NCI-H748 (cell line): ENCODE measurements at regions not wholly inside any gene's neighbourhood (a gene's known extent, or its start where the extent isn't known, plus 50 kb on each side); places are given as distances from the start of the nearest gene placed in this dataset.

ENCODE experiments used
- DNase-seq: peaks from one replicate; lab custom pipeline; 2025; ENCODE audit not compliant: unreplicated experiment; lab: John Stamatoyannopoulos, UW

- DNase-seq = no peak
Measured at GRCh38 chr1:229817936-229818335, 191.9 kb downstream of the URB2 start.

GRCh38 chr1:229819091-229819490 is 193.0 kb downstream of the URB2 start:
- no peak for DNase-seq

DNA sequence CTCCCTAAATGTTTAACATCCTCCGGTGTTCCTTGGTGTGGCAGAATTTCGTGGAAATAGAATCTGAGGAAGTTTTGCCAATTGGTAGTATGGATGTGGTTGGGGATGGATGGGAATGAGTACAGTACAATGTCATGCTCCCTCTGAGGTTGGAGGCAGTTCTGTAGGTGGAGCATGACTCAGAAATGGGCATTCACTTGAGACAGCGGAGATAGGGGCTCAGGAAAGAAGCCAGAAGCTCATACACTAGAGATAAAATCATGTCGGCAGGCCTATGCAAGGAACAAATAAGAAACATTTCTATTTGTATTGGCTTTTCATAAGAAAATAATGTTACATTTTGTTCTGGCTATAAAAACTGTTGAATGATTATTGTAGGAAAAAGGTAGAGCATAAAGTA is 196.0 kb downstream of the URB2 start:
- no peak for DNase-seq

DNA sequence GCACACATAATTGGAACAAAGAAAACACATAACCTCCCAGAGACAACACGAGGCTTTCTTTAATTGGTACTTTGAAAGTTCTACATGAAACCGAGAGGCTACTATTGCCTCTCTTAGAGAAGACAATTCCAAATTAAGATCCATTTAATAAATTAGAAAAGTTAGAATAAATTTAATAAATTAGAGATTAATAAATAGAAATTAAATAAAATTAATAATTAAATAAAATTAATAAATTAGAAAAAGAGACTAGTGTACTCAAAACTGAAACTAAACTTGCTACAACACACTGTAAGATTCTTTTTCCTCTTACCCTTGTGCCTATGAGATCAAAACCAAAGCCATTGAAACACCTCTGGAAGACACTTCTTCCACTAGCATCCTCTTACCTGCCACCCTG is 199.0 kb downstream of the URB2 start:
- no peak for DNase-seq

GRCh38 chr1:229828461-229828860 is 202.4 kb downstream of the URB2 start:
- DNase-seq = no peak

- no peak for DNase-seq
Measured at GRCh38 chr1:229832695-229833094, 206.6 kb downstream of the URB2 start.

GRCh38 chr1:229834230-229834629 is 208.2 kb downstream of the URB2 start:
- no peak for DNase-seq

GRCh38 chr1:229835226-229835625 is 209.2 kb downstream of the URB2 start:
- DNase-seq = no peak

- no peak for DNase-seq
Measured at GRCh38 chr1:229836324-229836723, 210.3 kb downstream of the URB2 start.

GRCh38 chr1:229838204-229838603 is 212.2 kb downstream of the URB2 start:
- DNase-seq = no peak

- DNase-seq = peak; percentile 7
Measured at GRCh38 chr1:229839800-229840199, 213.8 kb downstream of the URB2 start.

DNA sequence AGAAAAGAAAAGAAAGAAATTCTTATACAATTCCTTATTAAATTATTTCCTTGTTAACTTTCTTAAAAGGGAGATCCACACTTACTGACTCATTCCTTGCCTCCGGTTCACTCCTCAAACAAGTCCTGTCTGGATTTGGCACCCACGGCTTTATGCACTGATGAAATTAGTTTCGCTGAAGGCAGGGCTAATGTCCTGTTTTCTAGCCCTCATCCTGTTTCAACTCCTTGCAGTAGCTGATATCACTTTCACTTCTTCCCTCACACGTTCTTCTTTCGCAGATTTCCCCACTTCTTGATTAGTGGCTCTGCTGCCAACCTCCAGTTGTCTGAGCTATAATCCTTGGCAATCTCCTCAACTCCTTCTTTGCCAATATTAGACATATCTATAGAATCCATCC is 215.2 kb downstream of the URB2 start:
- DNase-seq = no peak

- DNase-seq = peak; percentile 6
Measured at GRCh38 chr1:229842302-229843255, 216.5 kb downstream of the URB2 start.

- DNase-seq = peak; percentile 64
Measured at GRCh38 chr1:229843627-229844238, 217.7 kb downstream of the URB2 start.

DNA sequence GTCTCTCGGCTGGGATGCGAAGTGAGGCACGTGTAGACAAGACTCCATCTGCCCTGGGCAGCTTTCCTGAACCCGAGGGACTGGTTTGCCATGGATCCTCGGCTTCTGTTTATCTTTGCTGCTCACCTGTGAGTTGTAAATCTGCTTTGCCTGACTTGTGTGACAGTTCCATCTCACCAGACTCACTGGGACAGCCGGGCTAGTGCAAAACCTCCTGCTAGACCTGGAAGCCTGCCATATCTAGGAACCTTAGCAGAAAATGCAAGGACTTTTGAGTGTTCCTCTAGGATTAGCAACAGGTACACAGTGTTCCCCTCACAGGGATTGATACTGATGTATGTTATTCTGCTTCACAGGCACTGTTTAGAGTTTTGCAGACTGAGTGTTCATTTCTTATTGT is 218.6 kb downstream of the URB2 start:
- DNase-seq = peak; percentile 70

DNA sequence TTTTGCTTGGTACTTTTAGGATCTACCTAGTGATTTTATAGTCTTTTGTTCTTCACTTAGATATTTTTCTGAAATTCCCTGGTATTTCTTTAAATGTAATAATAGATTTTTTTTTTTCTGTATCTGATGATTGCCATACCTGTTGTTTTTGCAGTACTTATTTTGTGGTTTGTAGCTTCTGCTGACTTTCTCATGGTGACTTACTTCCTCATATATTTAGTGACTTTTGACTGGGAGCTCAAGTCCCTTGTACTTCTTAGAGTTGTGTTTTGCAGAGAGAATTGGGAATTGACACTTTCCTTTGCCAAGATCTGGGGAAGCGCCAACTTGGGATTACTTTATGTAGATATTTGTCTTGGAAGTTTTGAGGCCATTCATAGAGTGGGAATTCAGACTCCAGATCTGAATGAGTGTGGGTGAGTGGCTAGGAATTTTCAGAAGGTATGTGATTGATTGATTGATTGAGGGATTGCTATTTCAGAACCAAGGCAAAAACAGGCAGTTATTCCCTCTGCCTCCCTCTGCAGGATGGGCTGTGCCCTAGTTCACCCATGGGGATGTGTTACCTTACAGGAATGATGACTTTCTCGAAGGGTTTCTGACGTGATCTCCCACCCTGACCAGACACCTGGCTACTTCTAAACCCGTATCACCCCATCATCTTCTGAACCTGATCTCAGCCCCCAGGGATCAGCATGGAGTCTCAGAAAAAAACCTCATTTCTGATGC is 219.5 kb downstream of the URB2 start:
- DNase-seq = no peak

DNA sequence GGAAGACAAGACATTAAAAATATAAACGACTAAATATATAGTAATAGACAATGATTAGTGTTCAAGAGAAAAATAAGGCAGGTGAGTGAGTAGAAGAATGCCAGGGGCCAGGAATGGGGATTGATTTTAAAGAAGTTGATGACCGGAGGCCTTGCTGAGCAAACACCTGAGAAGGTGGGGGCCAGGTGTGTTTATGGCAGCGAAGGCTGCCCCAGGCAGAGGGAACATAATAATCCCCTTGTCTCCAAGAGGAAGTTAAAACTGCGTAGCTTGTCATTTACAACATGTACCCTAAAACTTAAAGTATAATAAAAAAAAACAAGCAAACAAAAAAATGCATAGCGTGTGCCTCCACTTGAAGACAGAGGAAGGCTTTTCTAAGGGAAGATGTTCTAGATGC is 220.3 kb downstream of the URB2 start:
- no peak for DNase-seq

- peak; percentile 68 for DNase-seq
Measured at GRCh38 chr1:229848752-229849677, 218.0 kb upstream of the GALNT2 start.

DNA sequence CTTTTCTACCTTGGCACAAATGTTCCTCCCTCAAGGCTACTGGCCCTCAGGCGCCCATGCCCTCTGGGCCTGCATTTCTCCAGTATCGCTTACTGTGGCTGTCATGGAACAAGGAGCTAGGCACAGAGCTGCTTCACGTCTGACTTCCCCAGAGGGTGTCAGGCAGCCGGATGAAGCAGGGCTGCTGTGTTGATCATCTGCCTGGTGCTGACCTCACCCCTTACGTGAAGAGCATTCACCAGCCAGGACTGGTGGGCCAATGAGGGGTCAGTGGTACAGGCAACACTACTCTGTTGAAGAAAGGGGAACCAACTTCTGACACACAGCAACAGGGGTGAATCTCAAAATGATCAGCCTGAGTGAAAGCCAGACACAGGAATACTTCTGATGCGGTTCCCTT is 215.5 kb upstream of the GALNT2 start:
- no peak for DNase-seq

DNA sequence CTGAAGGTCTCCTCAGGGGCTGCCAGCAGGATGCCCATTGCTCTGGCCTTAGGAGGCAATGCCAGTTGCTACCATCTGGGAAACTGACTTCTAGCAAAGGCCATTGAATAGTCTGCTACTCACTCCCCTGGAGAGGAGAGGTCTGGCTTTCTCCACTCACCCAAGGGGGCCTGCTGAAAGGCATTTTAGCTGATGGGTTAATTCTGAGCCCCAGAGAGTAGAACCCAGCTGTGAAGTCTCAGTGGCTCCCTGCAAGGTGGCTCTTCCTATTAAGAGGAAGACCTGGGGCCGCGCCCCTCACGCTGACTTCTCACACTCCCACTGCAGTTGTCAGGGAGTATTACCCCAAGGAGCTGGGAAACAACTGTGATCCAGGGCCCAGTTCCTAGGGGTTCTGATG is 213.3 kb upstream of the GALNT2 start:
- DNase-seq = peak; percentile 58

- no peak for DNase-seq
Measured at GRCh38 chr1:229854620-229855019, 212.4 kb upstream of the GALNT2 start.
